A204.1 (cell line): ENCODE measurements at regions not wholly inside any gene's neighbourhood (a gene's known extent, or its start where the extent isn't known, plus 50 kb on each side); places are given as distances from the start of the nearest gene placed in this dataset.
"Not testable (repeated sequence)": the region's sequence is repeated elsewhere in the genome, so short reads cannot be mapped to it uniquely, and the experiment has no call there.

Source experiments
- FAIRE-seq: peaks from 2 replicates; lab custom pipeline; 2012; peaks lifted over from hg19 to GRCh38; lab: Jason Lieb, UNC

DNA sequence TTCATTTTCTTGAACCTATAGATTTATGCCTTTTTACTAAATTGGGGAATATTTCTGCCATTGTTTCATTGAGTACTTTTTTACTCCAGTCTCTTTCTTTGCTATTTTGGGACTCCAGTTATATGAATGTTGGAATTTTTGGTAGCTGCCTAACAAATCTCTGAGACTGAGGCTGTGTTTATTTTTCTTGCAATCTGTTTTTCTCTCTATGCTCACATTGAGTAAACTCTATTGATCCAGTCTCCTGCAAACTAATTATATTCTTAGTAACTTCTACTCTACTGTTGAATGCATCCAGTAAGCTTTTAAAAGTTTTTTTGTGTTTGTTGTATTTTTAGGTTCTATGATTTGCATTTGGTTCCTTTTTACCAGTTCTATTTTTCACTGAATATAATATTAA lies 903.4 kb upstream of the GJE1 start:
- FAIRE-seq = no peak

- FAIRE-seq = no peak
Measured at GRCh38 chr6:141218583-141218982, 914.1 kb upstream of the GJE1 start.

- FAIRE-seq = no peak
Measured at GRCh38 chr6:141216726-141217125, 916.0 kb upstream of the GJE1 start.

DNA sequence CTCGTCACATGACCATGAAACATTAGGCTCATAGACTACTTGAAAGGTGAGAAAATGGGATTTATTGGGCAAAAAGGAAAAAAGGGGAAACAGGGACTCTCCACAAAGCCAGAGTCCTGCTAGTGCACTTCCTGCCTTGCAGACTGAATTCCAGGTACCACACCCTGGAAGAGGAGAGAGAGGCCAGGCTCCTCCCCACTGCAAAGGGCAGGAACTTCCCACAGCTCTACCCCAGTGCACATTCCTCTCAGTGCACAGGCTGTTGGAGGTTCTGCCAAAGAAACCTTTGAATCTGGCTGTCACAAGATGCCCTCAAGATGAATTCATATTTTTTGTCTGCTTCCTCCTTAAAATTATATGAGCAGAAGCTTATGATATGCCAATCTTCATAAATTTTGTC lies 920.4 kb upstream of the GJE1 start:
- no peak for FAIRE-seq

DNA sequence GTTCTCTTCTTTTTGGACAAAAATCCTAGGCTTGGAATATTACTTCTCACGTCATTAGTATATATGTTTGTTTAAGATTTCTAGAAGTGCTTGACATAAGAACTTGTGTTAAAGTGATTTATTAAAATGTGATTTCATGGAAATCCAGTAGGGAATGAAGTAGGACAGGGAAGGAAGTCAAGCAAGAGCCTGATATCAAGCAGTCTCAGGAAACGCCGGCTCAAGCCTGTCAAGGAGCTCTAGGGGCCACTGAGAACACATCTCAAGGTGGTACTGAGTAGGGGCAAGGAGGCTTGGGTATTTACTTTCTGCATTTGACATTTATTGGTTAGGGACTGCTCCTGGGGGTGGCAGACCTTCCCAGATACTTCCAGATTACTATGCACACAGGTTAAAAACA lies 920.9 kb upstream of the GJE1 start:
- no peak for FAIRE-seq

DNA sequence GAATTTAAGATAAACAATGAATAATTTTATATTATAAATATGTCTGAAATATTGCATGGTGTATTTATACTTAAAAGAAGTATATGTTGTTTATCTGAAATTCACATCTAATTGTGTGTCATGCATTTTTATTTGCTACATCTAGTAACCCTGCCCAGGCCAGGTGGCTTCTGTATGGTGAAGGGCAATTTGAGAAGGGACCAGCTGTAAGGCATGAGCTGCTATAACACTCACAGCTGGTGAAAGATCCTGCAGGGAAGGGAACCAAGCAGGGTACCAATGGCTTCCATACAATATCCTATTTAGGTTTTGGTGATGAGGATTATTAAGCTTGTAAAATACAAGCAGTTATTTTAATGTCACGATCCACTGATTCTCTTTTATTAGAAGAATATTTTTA lies 921.8 kb upstream of the GJE1 start:
- no peak for FAIRE-seq

- FAIRE-seq = no peak
Measured at GRCh38 chr6:141209890-141210289, 922.8 kb upstream of the GJE1 start.

DNA sequence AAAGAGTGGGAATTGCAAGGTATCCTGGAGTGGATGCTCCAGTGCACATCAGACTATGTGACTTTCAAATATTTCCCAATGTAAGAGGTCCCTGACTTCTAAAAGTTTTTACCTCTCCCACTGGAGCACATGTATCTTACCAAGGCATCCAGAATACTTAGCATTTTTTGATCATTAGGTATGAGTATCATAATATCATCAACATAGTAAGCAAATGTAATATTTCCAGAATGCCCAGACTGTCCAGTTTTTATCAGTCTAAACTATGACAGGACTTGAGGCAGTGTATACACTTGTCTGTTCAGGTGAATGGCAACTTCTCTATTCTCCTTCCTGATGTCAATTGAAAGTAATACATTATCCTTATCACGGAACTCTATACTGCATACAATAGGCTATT lies 924.6 kb upstream of the GJE1 start:
- no peak for FAIRE-seq

- no peak for FAIRE-seq
Measured at GRCh38 chr6:141203902-141204575, 928.7 kb upstream of the GJE1 start.

GRCh38 chr6:141202626-141203025 lies 930.1 kb upstream of the GJE1 start:
- no peak for FAIRE-seq

- FAIRE-seq = no peak
Measured at GRCh38 chr6:141199074-141199473, 933.7 kb upstream of the GJE1 start.

- no peak for FAIRE-seq
Measured at GRCh38 chr6:141195251-141195832, 937.4 kb upstream of the GJE1 start.

- no peak for FAIRE-seq
Measured at GRCh38 chr6:141183368-141183767, 949.4 kb upstream of the GJE1 start.

- not testable (repeated sequence) for FAIRE-seq
Measured at GRCh38 chr6:141175458-141175857, 957.3 kb upstream of the GJE1 start.

GRCh38 chr6:141174932-141175331 lies 957.8 kb upstream of the GJE1 start:
- FAIRE-seq = no peak

DNA sequence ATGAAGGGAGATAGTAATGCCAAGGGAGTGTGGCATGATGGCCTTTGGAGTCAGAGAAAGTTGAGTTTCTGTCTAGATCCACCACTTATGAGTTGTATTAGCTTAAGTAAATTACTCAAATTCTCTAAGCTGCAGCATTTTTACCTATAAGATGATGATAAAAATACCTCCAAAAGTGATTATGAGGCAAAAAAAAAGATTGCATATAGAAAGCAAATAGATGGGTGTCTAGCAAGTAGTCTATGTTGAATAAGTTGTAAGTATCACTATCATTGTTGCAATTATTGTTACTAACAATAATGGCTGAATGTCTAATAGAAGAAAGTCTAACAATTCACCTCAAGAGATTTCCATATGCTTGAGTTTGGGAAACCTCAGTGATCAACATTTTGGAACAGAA lies 959.2 kb upstream of the GJE1 start:
- FAIRE-seq = no peak

DNA sequence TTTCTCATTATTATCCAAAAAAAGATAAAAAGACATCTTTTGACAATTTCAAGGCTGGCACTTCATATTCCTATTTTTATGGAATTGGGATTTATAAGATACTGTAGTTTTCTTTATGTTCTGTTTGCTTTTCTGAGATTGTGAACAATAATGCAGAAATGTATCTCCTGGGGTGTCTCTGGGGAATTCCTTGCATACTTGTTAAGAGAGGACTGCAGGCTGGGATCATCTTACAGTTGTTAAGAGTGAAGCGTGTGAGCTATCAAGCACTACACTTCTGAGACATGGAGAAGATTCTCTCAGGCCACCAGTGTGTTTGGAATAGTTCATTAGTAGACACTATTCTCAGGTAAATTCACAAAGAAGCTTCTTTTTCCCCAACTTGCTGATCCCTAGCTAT lies 963.3 kb upstream of the GJE1 start:
- no peak for FAIRE-seq

DNA sequence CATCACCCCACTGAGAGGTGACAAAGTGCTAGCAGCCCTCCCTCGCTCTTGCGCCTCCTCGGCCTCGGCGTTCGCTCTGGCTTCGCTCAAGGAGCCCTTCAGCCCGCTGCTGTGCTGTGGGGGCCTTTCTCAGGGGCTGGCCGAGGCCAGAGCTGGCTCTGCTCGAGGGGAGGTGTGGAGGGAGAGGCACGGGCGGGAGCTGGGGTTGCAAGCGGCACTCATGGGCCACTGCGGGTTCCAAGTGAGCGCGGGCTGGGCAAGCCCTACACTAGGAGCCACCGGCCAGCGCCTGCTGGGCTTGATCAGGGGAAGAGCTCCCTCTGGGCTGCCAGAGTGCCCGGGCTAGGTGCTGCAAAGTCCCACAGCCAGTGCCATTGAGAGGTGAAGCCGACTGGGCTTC lies 964.8 kb upstream of the GJE1 start:
- FAIRE-seq = no peak

DNA sequence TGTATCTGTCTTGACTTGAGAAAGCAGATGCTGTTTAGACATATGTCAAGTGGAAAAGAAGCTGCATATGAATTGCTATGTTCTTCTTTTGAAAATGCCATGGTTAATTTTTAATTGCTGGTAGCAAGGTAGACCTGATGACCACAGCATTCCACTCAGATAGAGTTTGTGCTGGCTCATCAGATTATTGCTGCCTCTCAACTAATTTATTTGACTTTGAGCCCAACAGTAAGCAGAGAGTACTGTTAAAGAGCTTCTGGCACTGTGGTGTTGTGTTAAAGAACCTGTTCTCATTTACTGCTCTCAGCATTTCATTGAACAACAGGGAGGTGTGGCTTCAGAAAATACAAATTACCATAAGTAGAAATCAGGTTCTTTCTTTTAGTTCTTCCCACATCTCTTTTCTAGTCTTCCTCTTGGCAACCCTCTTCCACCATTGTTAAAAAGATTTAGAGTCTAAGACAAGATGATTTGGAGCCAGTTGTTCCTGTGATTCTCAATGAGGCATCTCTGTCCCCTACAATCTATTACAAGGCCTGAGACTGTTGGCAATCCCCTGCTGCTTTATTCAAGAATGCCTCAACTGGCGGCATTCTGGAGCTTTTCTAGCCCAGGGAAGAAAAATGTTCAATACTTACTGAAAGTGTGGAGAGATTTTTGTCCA lies 967.6 kb upstream of the GJE1 start:
- no peak for FAIRE-seq

DNA sequence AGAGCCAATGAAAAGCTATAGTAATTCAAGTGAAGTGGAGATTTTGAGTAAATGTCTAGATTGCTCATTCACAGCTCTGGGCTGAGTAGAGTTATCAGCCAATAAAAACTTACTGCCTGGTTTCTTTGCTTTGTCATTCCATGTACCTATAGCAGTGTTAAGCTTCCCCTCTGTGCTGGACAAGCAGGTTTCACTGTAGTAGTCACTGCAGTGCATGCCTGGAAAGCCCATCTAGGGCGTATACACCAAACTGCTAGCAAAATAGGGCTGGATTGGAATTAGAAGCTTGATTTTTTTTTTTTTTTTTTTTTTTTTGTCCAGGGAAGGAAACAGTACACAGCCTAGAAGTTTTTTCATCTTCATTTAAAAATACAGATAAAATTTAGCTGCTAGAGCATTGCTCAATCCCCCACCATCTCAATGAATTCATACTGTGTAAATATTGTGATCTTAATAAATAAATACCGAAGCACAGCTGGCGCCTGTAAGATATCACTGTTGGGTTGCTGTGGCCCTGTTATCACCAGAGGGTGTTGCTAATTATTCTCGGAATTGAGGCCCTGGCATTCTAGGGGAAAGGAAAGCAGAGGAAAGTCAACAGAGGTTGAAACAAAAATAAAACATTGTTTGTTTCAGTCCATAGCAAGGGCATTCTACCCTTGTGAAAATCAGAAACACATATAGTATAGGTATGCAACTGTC lies 968.5 kb upstream of the GJE1 start:
- no peak for FAIRE-seq

DNA sequence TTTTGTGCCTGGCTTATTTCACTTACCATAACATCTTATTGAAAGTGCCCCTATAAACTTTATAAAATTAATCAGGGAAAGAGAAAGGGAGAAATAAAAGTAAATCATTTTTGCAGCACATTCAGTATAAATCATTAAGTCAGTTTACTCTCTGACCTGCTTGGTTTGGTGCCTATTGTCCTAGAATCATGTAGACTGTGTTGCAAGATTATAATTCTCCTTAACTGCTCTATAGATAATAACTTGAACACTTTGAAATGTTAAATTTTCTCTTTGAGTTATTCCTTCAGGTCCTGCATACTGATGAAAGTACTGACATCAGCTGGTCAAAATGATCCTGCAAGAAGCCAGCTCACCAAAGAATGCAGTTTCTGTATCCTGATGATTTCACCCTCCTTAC lies 969.6 kb upstream of the GJE1 start:
- FAIRE-seq = no peak

GRCh38 chr6:141158740-141159139 lies 974.0 kb upstream of the GJE1 start:
- FAIRE-seq = no peak

DNA sequence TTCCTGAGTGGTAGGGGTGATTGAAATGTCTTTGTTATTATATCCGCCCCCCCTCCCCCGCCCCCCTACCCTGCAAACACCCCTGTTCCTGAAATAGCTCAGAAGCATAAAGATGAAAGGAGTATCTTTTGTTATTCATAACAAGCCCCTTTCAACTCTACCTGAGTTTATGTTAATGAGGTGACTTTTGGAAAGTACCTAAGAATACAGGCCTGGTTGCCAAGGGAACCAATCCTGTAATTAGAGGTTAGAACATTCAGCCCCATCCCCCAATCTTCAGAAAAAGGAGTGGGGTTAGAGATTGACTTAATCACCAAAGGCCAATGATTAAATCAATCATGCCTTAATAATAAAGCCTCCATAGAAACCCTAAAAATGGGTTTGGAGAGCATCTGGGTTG lies 979.2 kb upstream of the GJE1 start:
- no peak for FAIRE-seq
